GM18505 (cell line): ENCODE measurements at regions not wholly inside any gene's neighbourhood (a gene's known extent, or its start where the extent isn't known, plus 50 kb on each side); places are given as distances from the start of the nearest gene placed in this dataset.

ENCODE experiments used
- ATAC-seq: cut with Tn5 transposase; IDR thresholded peaks from one replicate; pipeline ENCODE4 v1.9.1; 2021; ENCODE audit not compliant: unreplicated experiment
- POLR2A ChIP-seq: IDR thresholded peaks from 4 replicates; pipeline ENCODE4 v1.6.1; 2011; ENCODE audit warnings: borderline replicate concordance; ENCODE audit not compliant: insufficient read depth, insufficient read length; ENCODE audit errors: extremely low read depth

GRCh38 chr22:49562685-49563249 is 264.9 kb downstream of the BRD1 start:
- ATAC-seq = no peak
- no peak for TF ChIP-seq POLR2A

- no peak for ATAC-seq
- TF ChIP-seq POLR2A = no peak
Measured at GRCh38 chr22:49561976-49562375, 265.7 kb downstream of the BRD1 start.

- ATAC-seq = no peak
- no peak for TF ChIP-seq POLR2A
Measured at GRCh38 chr22:49561338-49561737, 266.3 kb downstream of the BRD1 start.

GRCh38 chr22:49555526-49555925 is 272.1 kb downstream of the BRD1 start:
- TF ChIP-seq POLR2A = no peak
- no peak for ATAC-seq

- TF ChIP-seq POLR2A = no peak
- no peak for ATAC-seq
Measured at GRCh38 chr22:49554741-49555140, 272.9 kb downstream of the BRD1 start.

- TF ChIP-seq POLR2A = no peak
- ATAC-seq = no peak
Measured at GRCh38 chr22:49554296-49554625, 273.4 kb downstream of the BRD1 start.

GRCh38 chr22:49553518-49554295 is 274.0 kb downstream of the BRD1 start:
- TF ChIP-seq POLR2A = no peak
- ATAC-seq = no peak

- no peak for TF ChIP-seq POLR2A
- no peak for ATAC-seq
Measured at GRCh38 chr22:49553076-49553475, 274.6 kb downstream of the BRD1 start.

GRCh38 chr22:49551897-49552614 is 275.6 kb downstream of the BRD1 start:
- TF ChIP-seq POLR2A = no peak
- no peak for ATAC-seq

- no peak for ATAC-seq
- no peak for TF ChIP-seq POLR2A
Measured at GRCh38 chr22:49551446-49551845, 276.2 kb downstream of the BRD1 start.

GRCh38 chr22:49550766-49551362 is 276.8 kb downstream of the BRD1 start:
- ATAC-seq = no peak
- TF ChIP-seq POLR2A = no peak

GRCh38 chr22:49550141-49550430 is 277.6 kb downstream of the BRD1 start:
- ATAC-seq = no peak
- no peak for TF ChIP-seq POLR2A

GRCh38 chr22:49549256-49550140 is 278.2 kb downstream of the BRD1 start:
- TF ChIP-seq POLR2A = no peak
- no peak for ATAC-seq
